ENCODE measurements at regions not wholly inside any gene's neighbourhood (a gene's known extent, or its start where the extent isn't known, plus 50 kb on each side); places are given as distances from the start of the nearest gene placed in this dataset.

DNA sequence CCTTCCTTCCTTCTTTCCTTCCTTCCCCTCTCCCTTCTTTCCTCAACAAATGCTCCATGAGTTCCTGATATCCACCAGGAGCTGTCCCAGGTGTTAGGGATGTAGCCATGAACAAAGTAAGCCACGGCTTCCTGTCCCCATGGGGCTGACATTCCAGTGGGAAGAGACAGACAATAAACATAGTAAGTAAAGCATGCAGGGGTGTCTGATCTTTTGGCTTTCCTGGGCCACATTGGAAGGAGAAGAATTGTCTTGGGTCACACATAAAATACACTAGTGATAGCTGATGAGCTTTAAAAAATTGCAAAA lies 81.5 kb upstream of the ZBTB40 start:
- no peak for DNase-seq
- no peaks in the 10 kb centered on the region for H3K9me3 ChIP-seq (ENCODE audit: insufficient read depth, low read length, severe bottlenecking)
- H3K4me3 ChIP-seq (ENCODE audit: low read depth in 1 of 2, low read length in 2 of 2): no peak overlapping the region
- no peak overlapping the region for H3K27ac ChIP-seq (ENCODE audit: low read length)
- peaks cover 3% of the 10 kb centered on the region; the same call in 1 of the 2 replicates for H4K20me1 ChIP-seq (ENCODE audit: insufficient read depth, low read length)
- H3K36me3 ChIP-seq (ENCODE audit: insufficient read depth, low read length): no peaks in the 10 kb centered on the region
- TF ChIP-seq, protein P1, sequence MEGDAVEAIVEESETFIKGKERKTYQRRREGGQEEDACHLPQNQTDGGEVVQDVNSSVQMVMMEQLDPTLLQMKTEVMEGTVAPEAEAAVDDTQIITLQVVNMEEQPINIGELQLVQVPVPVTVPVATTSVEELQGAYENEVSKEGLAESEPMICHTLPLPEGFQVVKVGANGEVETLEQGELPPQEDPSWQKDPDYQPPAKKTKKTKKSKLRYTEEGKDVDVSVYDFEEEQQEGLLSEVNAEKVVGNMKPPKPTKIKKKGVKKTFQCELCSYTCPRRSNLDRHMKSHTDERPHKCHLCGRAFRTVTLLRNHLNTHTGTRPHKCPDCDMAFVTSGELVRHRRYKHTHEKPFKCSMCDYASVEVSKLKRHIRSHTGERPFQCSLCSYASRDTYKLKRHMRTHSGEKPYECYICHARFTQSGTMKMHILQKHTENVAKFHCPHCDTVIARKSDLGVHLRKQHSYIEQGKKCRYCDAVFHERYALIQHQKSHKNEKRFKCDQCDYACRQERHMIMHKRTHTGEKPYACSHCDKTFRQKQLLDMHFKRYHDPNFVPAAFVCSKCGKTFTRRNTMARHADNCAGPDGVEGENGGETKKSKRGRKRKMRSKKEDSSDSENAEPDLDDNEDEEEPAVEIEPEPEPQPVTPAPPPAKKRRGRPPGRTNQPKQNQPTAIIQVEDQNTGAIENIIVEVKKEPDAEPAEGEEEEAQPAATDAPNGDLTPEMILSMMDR (IDR thresholded peaks at IDR 0.05; ENCODE audit: borderline replicate concordance, extremely low read depth, low read length, poor library complexity, severe bottlenecking): no peak
- no peak for TF ChIP-seq EZH2 (IDR thresholded peaks at IDR 0.05; ENCODE audit: borderline replicate concordance, low read depth, low read length, severe bottlenecking)
- no peak for ATAC-seq (ENCODE audit: insufficient read depth, low read depth)
- H3K9ac ChIP-seq (ENCODE audit: low read depth, low read length): no peak overlapping the region
- no peak overlapping the region for H3K4me2 ChIP-seq (ENCODE audit: insufficient read depth, low read length)
- H3K79me2 ChIP-seq (ENCODE audit: insufficient read depth, low read length): no peaks in the 10 kb centered on the region
- H3K27me3 ChIP-seq (ENCODE audit: insufficient read depth, low read length, poor library complexity): peaks cover 14% of the 10 kb centered on the region
- H3K4me1 ChIP-seq (ENCODE audit: insufficient read depth, low read length): no peaks in the 10 kb centered on the region
- H2AFZ ChIP-seq (ENCODE audit: low read depth, low read length): no peak overlapping the region

DNA sequence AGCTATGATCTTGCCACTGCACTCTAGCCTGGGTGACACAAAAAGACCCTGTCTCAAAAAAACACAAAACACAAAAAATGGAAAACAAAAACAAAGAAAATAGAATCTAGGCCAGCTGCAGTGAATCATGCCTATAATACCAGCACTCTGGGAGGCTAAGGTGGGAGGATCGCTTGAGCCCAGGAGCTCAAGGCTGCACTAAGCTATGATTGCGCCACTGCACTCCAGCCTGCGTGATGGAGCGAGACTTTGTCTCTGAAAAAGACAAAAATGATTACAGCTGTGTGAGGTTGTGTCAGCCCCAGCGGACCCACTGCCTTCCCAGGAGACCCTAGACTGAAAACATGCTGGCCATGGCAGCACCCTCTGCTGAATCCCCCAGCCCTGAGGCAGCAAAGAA lies 80.2 kb upstream of the ZBTB40 start:
- no peak overlapping the region for H3K4me3 ChIP-seq (ENCODE audit: low read depth in 1 of 2, low read length in 2 of 2)
- no peak for TF ChIP-seq EZH2 (IDR thresholded peaks at IDR 0.05; ENCODE audit: borderline replicate concordance, low read depth, low read length, severe bottlenecking)
- TF ChIP-seq, protein P1 (IDR thresholded peaks at IDR 0.05; ENCODE audit: borderline replicate concordance, extremely low read depth, low read length, poor library complexity, severe bottlenecking): no peak
- ATAC-seq (ENCODE audit: insufficient read depth, low read depth): no peak

GRCh38 chr1:22373252-22373651 lies 78.4 kb upstream of the ZBTB40 start:
- no peak for ATAC-seq (ENCODE audit: insufficient read depth, low read depth)
- Histone ChIP-seq H3K4me3 (ENCODE audit: low read depth in 1 of 2, low read length in 2 of 2) (no peak overlapping the region), H3K27me3 (ENCODE audit: insufficient read depth, low read length, poor library complexity) (peaks cover 23% of the 10 kb centered on the region), H3K9ac (ENCODE audit: low read depth, low read length) (no peak overlapping the region), H2AFZ (ENCODE audit: low read depth, low read length) (no peak overlapping the region), H3K4me1 (ENCODE audit: insufficient read depth, low read length) (no peaks in the 10 kb centered on the region), H3K36me3 (ENCODE audit: insufficient read depth, low read length) (no peaks in the 10 kb centered on the region), H3K27ac (ENCODE audit: low read length) (no peak overlapping the region), H3K9me3 (ENCODE audit: insufficient read depth, low read length, severe bottlenecking) (no peaks in the 10 kb centered on the region), H3K4me2 (ENCODE audit: insufficient read depth, low read length) (no peak overlapping the region), H3K79me2 (ENCODE audit: insufficient read depth, low read length) (no peaks in the 10 kb centered on the region), H4K20me1 (ENCODE audit: insufficient read depth, low read length) (peaks cover 3% of the 10 kb centered on the region; the same call in 1 of the 2 replicates)
- DNase-seq: no peak
- TF ChIP-seq EZH2 (IDR thresholded peaks at IDR 0.05; ENCODE audit: borderline replicate concordance, low read depth, low read length, severe bottlenecking): no peak
- TF ChIP-seq, protein P1 (IDR thresholded peaks at IDR 0.05; ENCODE audit: borderline replicate concordance, extremely low read depth, low read length, poor library complexity, severe bottlenecking): no peak

More for the DNA sequence above, 80.2 kb upstream of the ZBTB40 start:
- no peak for DNase-seq
- Histone ChIP-seq H3K27me3 (ENCODE audit: insufficient read depth, low read length, poor library complexity) (peaks cover 20% of the 10 kb centered on the region), H3K4me2 (ENCODE audit: insufficient read depth, low read length) (no peak overlapping the region), H3K36me3 (ENCODE audit: insufficient read depth, low read length) (no peaks in the 10 kb centered on the region), H3K27ac (ENCODE audit: low read length) (no peak overlapping the region), H4K20me1 (ENCODE audit: insufficient read depth, low read length) (peaks cover 3% of the 10 kb centered on the region; the same call in 1 of the 2 replicates), H3K4me1 (ENCODE audit: insufficient read depth, low read length) (no peaks in the 10 kb centered on the region), H3K9me3 (ENCODE audit: insufficient read depth, low read length, severe bottlenecking) (no peaks in the 10 kb centered on the region), H2AFZ (ENCODE audit: low read depth, low read length) (no peak overlapping the region), H3K9ac (ENCODE audit: low read depth, low read length) (no peak overlapping the region), H3K79me2 (ENCODE audit: insufficient read depth, low read length) (no peaks in the 10 kb centered on the region)

- no peak overlapping the region for H3K27ac ChIP-seq (ENCODE audit: low read length)
- no peak overlapping the region for H3K9ac ChIP-seq (ENCODE audit: low read depth, low read length)
- H2AFZ ChIP-seq (ENCODE audit: low read depth, low read length): no peak overlapping the region
These were observed 77.7 kb upstream of the ZBTB40 start for GRCh38 chr1:22374001-22374400.

More at GRCh38 chr1:22374001-22374400, 77.7 kb upstream of the ZBTB40 start:
- Histone ChIP-seq H3K4me3 (ENCODE audit: low read depth in 1 of 2, low read length in 2 of 2) (no peak overlapping the region), H3K79me2 (ENCODE audit: insufficient read depth, low read length) (no peaks in the 10 kb centered on the region), H3K4me2 (ENCODE audit: insufficient read depth, low read length) (no peak overlapping the region), H3K4me1 (ENCODE audit: insufficient read depth, low read length) (no peaks in the 10 kb centered on the region), H4K20me1 (ENCODE audit: insufficient read depth, low read length) (peaks cover 3% of the 10 kb centered on the region; the same call in 1 of the 2 replicates), H3K36me3 (ENCODE audit: insufficient read depth, low read length) (no peaks in the 10 kb centered on the region), H3K27me3 (ENCODE audit: insufficient read depth, low read length, poor library complexity) (peaks cover 26% of the 10 kb centered on the region), H3K9me3 (ENCODE audit: insufficient read depth, low read length, severe bottlenecking) (no peaks in the 10 kb centered on the region)
- ATAC-seq (ENCODE audit: insufficient read depth, low read depth) (no peak), DNase-seq (no peak)
- TF ChIP-seq, protein P1 (IDR thresholded peaks at IDR 0.05; ENCODE audit: borderline replicate concordance, extremely low read depth, low read length, poor library complexity, severe bottlenecking): no peak
- TF ChIP-seq EZH2 (IDR thresholded peaks at IDR 0.05; ENCODE audit: borderline replicate concordance, low read depth, low read length, severe bottlenecking): no peak
